GM10266 (cell line): ENCODE measurements at regions not wholly inside any gene's neighbourhood (a gene's known extent, or its start where the extent isn't known, plus 50 kb on each side); places are given as distances from the start of the nearest gene placed in this dataset.

ENCODE experiments used
- DNase-seq: peaks from one replicate; pipeline ENCODE4 v3.0.0; 2012; ENCODE audit errors: extremely low spot score
- TF ChIP-seq, protein P1 (sequence below): IDR thresholded peaks from 2 replicates; pipeline ENCODE4 v1.5.1; 2012; ENCODE audit warnings: mild to moderate bottlenecking, low read depth; ENCODE audit not compliant: control insufficient read depth, insufficient read depth; ENCODE audit errors: missing control alignments

DNA sequence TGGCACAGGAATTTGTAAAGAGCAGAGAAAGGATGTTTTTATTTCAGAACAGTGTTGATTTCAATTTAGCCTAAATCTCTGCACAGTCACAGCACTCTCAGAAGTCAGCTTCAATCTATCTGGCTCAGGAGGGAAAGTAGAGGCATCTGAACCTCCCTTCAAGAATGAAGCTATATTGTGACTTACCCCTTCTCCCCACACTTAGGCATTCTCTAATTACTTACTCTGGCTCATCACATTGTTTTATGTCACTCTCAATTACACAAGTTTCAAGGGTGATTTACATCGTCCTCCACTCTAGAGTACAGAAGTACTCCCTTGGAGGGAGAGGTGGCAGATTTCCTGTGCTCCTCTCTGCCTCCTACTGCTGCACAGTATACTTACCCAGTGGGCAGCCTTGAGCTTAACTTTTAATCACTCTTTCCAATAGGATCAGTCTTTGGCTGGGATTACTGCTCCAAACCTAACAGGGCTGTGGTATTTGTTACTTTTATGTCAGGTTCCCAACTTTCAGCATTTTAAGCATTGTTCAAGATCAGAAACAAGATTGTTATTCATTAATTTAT lies 211.4 kb downstream of the AASDHPPT start:
- TF ChIP-seq, protein P1, sequence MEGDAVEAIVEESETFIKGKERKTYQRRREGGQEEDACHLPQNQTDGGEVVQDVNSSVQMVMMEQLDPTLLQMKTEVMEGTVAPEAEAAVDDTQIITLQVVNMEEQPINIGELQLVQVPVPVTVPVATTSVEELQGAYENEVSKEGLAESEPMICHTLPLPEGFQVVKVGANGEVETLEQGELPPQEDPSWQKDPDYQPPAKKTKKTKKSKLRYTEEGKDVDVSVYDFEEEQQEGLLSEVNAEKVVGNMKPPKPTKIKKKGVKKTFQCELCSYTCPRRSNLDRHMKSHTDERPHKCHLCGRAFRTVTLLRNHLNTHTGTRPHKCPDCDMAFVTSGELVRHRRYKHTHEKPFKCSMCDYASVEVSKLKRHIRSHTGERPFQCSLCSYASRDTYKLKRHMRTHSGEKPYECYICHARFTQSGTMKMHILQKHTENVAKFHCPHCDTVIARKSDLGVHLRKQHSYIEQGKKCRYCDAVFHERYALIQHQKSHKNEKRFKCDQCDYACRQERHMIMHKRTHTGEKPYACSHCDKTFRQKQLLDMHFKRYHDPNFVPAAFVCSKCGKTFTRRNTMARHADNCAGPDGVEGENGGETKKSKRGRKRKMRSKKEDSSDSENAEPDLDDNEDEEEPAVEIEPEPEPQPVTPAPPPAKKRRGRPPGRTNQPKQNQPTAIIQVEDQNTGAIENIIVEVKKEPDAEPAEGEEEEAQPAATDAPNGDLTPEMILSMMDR: no peak
- no peak for DNase-seq

DNA sequence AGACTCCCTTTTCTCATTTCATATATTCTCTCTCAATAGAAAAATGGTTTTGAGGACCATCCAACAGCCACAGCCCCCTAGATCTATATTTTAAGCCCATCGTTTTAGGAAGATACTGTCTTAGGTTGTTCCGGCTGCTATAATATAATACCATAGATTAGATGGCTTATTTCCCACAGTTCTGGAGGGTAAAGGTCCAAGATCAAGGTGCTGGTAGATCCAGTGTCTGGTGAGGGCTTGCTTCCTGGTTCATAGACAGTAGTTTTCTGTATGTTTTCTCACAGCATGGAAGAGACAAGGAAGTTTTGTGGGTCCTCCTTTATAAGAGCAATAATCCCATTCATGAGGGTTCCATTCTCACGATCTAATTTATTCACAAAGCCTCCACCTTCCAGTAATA lies 215.1 kb downstream of the AASDHPPT start:
- no peak for DNase-seq
- TF ChIP-seq, protein P1: no peak

DNA sequence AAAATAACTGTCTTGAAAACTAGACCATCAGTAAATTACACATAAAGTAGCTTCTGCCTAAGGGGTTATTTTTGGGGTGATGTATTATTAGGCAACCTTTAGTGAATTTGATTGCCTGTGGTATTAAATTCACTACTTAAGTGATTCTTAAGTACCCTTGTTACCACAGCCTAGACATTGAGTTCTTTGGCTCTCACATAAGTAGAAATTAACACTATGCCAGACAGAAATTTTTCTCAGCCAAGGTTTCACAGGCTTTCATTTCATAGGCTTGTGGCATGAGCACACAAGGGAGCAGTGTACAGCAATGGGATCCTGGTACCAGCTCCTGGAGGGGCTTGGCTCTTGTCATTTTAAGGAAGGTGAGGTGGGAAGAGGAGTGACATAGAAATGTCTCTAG lies 218.5 kb downstream of the AASDHPPT start:
- TF ChIP-seq, protein P1: no peak
- DNase-seq: no peak

DNA sequence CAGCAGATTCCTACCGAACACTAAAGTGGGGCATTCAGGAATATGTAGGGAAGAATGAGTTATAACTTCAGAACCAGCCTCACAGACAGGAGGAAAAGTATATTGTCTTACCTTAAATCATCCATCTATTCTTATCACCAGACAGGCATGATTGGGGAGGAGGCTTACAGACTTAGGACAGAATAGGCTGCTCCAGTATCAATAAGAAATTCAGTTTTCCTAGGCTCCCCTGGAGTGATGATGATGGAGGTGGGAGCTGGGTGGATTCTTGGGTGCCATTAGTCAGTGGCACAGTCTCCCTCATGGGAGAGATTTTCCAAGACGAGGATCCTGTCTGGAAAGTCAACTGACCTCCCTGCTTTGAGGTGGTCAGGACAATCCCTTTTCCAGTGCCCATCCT lies 225.0 kb downstream of the AASDHPPT start:
- TF ChIP-seq, protein P1: no peak
- no peak for DNase-seq

DNA sequence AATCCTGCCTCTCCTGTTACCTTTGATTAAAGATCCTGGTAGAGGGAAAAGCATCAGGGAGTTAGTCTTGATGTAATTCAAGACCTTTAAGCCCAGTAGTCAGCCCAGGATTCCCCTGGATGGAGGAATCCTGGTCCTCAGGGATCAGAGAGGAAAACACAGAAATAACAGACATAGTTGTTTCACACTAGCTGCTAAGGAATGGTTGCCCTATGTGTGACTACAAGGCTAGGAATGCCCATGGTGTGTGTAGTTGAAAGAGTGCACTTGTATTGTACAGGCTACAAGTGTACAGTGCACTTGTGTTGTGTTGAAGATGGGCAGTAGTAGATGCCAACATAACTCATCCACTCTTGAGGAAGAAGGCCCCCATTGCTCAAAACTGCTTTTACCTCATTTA lies 226.8 kb downstream of the AASDHPPT start:
- DNase-seq: no peak
- TF ChIP-seq, protein P1: no peak

DNA sequence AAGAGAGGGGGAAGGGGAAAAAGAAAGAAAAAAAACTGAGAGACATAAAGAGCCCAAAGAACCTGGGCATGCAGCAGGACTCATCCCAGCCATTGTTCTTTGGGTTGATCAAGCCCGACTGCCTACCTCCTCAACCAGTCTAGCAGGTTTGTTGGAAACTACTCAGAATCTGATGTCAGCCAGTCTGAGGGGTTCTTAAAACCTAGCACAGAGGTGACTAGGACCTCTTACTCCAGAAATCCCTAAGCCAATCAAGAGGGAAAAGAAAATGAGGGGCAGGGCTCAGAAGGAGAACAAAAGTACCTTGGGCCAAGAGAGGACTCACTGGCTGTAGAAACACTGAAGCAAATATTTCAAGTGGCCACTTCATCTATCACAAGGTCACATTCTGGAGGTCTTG lies 228.0 kb downstream of the AASDHPPT start:
- TF ChIP-seq, protein P1: no peak
- no peak for DNase-seq

DNA sequence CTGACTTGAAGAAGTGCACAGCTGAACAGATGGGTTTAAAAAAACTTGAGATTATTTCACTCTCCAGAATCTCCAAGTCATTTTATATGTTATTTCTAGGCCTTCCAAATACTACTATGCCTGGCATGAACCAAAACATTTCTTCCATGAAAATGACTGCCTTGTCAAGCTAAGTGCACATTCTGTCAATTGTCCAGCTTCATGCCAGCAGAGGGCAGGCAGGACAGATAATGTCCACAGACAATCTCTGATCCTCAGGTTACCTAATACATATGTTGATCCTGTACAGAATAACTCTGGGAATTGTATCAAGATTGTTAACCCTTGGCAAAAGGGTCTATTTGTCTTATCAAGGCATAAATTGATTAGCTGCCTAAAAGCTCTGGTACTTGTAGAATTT lies 229.5 kb downstream of the AASDHPPT start:
- TF ChIP-seq, protein P1: no peak
- no peak for DNase-seq
